Right lobe of liver (tissue), 4 donors: ENCODE measurements at regions not wholly inside any gene's neighbourhood (a gene's known extent, or its start where the extent isn't known, plus 50 kb on each side); places are given as distances from the start of the nearest gene placed in this dataset.

Experiments
- POLR2A ChIP-seq: fragments of 450-650 bp; IDR thresholded peaks from one replicate; pipeline ENCODE4 v1.6.1; 2017; ENCODE audit warnings: antibody characterized with exemption, mild to moderate bottlenecking
- TF ChIP-seq, protein P1 (sequence below), 4 donors: fragments of 200-600 bp in 3 of 4; fragments of 450-650 bp in 1 of 4; IDR thresholded peaks; one replicate each; pipeline versions ENCODE4 v1.5.1 to v1.8.0; 2016 to 2022; ENCODE audit warnings: antibody characterized with exemption in 4 of 4, mild to moderate bottlenecking in 2 of 4
- donor health status: DM: no; HTN: no; CAD: no.
- donor health status: DM: no; HTN: no; CAD: no.
- donor health status: DM: no; HTN: yes; CAD: no.

DNA sequence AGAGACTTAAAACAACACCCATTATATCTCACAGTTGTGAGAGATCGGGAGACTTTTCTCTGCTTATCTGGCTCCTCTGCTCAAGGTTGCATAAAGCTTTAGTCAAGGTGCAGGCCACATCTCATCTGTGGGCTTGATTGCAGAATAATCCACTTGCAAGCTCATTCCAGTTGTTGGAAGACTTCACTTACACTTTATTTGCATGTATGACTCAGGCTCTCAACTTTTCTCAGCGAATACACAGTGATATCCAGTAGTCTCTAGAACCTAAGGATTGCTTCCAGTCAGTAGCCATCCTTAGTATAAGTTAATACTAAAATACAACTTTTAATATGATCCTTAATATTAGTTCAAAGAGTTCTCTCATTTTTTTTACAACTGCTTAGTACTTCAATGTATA is 435.5 kb upstream of the NRG3 start:
- TF ChIP-seq, protein P1, sequence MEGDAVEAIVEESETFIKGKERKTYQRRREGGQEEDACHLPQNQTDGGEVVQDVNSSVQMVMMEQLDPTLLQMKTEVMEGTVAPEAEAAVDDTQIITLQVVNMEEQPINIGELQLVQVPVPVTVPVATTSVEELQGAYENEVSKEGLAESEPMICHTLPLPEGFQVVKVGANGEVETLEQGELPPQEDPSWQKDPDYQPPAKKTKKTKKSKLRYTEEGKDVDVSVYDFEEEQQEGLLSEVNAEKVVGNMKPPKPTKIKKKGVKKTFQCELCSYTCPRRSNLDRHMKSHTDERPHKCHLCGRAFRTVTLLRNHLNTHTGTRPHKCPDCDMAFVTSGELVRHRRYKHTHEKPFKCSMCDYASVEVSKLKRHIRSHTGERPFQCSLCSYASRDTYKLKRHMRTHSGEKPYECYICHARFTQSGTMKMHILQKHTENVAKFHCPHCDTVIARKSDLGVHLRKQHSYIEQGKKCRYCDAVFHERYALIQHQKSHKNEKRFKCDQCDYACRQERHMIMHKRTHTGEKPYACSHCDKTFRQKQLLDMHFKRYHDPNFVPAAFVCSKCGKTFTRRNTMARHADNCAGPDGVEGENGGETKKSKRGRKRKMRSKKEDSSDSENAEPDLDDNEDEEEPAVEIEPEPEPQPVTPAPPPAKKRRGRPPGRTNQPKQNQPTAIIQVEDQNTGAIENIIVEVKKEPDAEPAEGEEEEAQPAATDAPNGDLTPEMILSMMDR (IDR thresholded peaks at IDR 0.05) = no peak
- TF ChIP-seq POLR2A = no peak
